Spinal cord (tissue), 9 donors: ENCODE measurements at regions not wholly inside any gene's neighbourhood (a gene's known extent, or its start where the extent isn't known, plus 50 kb on each side); places are given as distances from the start of the nearest gene placed in this dataset.

ENCODE experiments used
- DNase-seq, 6 donors: peaks; one replicate each; pipeline versions ENCODE4 v3.0.0 to v3.0.0-alpha.2; 2013 to 2015; ENCODE audit warnings: low spot score in 6 of 6, low read depth in 4 of 6
- H3K27ac ChIP-seq: one replicate; pipeline ENCODE4 v1.5.1; 2013; ENCODE audit warnings: low read depth, low read length, control low read depth
- H3K27me3 ChIP-seq: one replicate; pipeline ENCODE4 v1.6.1; 2013; ENCODE audit warnings: low read length; ENCODE audit not compliant: control insufficient read depth, insufficient read depth
- H3K36me3 ChIP-seq: one replicate; pipeline ENCODE4 v1.6.1; 2013; ENCODE audit warnings: low read length; ENCODE audit not compliant: control insufficient read depth, insufficient read depth
- H3K4me1 ChIP-seq: one replicate; pipeline ENCODE4 v1.6.1; 2013; ENCODE audit warnings: low read length; ENCODE audit not compliant: control insufficient read depth, insufficient read depth
- H3K4me3 ChIP-seq: one replicate; pipeline ENCODE4 v1.5.1; 2013; ENCODE audit warnings: low read depth, low read length, control low read depth
- H3K9me3 ChIP-seq: one replicate; pipeline ENCODE4 v1.6.1; 2013; ENCODE audit warnings: low read length; ENCODE audit not compliant: control insufficient read depth, insufficient read depth
- WGBS: methylation state at CpG from one replicate; pipeline ENCODE4 v1.1.5; 2013; ENCODE audit warnings: missing lambda C conversion rate; ENCODE audit not compliant: insufficient coverage; 5-methylcytosine and 5-hydroxymethylcytosine counted together
- donor health status: healthy.

GRCh38 chr5:74185599-74185998 is 454.9 kb downstream of the ENC1 start:
- 40% methylated on average over 1 of the region's 2 CpGs for WGBS
- peak in 3 of 6 donors; percentile 17 to 70 (median 60) for DNase-seq
- peaks cover 6% of the 10 kb centered on the region for H3K4me1 ChIP-seq
- H3K9me3 ChIP-seq: no peaks in the 10 kb centered on the region
- H3K36me3 ChIP-seq: no peaks in the 10 kb centered on the region
- H3K4me3 ChIP-seq: no peak overlapping the region
- H3K27ac ChIP-seq: no peak overlapping the region
- H3K27me3 ChIP-seq: no peaks in the 10 kb centered on the region

DNA sequence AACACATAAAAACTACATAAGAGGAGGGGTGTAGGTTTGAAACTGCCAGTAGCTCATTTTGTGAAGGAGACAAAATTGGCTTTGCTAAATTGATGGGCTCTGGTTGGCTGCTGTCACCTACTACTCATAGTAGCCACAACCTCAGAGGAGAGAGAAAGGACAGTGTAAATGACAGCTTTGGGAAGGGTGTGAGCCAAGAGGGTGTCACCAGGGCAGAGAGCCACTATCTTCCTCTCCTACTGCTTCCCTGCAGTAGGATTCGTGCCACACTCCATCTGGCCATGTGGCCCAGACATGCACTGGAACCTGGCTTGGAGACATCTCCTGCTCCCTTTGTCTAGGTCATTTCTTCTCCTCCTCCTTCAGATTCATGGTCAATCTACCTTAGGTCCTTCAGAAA is 455.9 kb downstream of the ENC1 start:
- Histone ChIP-seq H3K27me3 (no peaks in the 10 kb centered on the region), H3K4me1 (peaks cover 6% of the 10 kb centered on the region), H3K9me3 (no peaks in the 10 kb centered on the region), H3K27ac (no peak overlapping the region), H3K4me3 (no peak overlapping the region), H3K36me3 (no peaks in the 10 kb centered on the region)
- DNase-seq: no peak
- WGBS: 67% methylated on average over 1 of the region's 1 CpG

GRCh38 chr5:74183041-74183440 is 457.5 kb downstream of the ENC1 start:
- H3K27ac ChIP-seq: no peak overlapping the region
- H3K9me3 ChIP-seq: no peaks in the 10 kb centered on the region
- H3K36me3 ChIP-seq: no peaks in the 10 kb centered on the region
- peaks cover 6% of the 10 kb centered on the region for H3K4me1 ChIP-seq
- 88% methylated on average over 3 of the region's 8 CpGs for WGBS
- no peaks in the 10 kb centered on the region for H3K27me3 ChIP-seq
- DNase-seq: no peak
- no peak overlapping the region for H3K4me3 ChIP-seq

DNA sequence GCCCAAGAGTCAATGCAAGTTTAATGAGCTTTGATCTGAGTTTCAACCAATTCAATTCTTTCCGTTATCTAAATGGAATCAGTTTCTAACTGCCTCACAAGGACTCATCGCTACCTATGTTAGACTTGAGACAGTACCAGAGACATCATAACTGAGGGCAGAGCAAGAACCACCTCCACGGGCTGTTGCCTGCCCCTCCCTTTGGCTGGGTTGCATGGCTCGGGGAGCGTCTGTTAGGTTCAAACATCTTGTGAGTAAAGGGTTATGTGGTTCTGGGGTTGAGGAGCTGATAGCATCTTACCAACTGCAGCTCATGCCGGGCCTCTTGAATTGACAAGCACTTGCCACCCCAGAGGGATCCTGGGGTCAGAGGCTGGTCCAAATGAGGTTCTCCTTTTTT is 457.9 kb downstream of the ENC1 start:
- Histone ChIP-seq H3K4me3 (no peak overlapping the region), H3K27ac (no peak overlapping the region), H3K9me3 (no peaks in the 10 kb centered on the region), H3K4me1 (peaks cover 6% of the 10 kb centered on the region), H3K27me3 (no peaks in the 10 kb centered on the region), H3K36me3 (no peaks in the 10 kb centered on the region)
- DNase-seq: no peak
- WGBS: 50% methylated on average over 2 of the region's 6 CpGs

DNA sequence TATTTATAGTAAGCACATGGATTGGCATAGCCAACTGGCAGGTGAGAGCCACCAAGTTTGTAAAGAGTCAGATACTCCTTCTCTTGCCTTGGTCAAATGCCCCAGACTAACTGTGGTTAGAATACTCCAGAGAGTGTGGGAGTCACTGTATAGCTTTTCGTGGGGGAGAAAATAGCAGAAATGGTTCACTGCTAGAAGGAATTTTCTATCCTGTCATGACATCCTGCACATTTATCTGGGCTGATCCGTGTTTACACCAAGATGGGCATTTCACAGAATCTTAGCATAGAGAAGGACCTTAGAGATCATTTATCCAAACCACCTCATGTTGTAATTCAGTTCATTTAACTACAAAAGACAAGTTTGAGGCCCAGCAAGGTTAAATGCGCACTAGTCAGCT is 460.8 kb downstream of the ENC1 start:
- H3K27ac ChIP-seq: no peak overlapping the region
- H3K4me1 ChIP-seq: peaks cover 5% of the 10 kb centered on the region
- no peaks in the 10 kb centered on the region for H3K27me3 ChIP-seq
- H3K9me3 ChIP-seq: no peaks in the 10 kb centered on the region
- WGBS: no CpG with 5 or more reads among the region's 3 CpGs
- H3K36me3 ChIP-seq: no peaks in the 10 kb centered on the region
- no peak overlapping the region for H3K4me3 ChIP-seq
- no peak for DNase-seq

- Histone ChIP-seq H3K9me3 (no peaks in the 10 kb centered on the region), H3K4me1 (no peaks in the 10 kb centered on the region), H3K27ac (no peak overlapping the region), H3K4me3 (no peak overlapping the region), H3K27me3 (no peaks in the 10 kb centered on the region), H3K36me3 (no peaks in the 10 kb centered on the region)
- peak in 4 of 6 donors; percentile 20 to 88 (median 49) for DNase-seq
- 23% methylated on average over 1 of the region's 2 CpGs for WGBS
These were observed 461.3 kb downstream of the ENC1 start for GRCh38 chr5:74179179-74179578.

DNA sequence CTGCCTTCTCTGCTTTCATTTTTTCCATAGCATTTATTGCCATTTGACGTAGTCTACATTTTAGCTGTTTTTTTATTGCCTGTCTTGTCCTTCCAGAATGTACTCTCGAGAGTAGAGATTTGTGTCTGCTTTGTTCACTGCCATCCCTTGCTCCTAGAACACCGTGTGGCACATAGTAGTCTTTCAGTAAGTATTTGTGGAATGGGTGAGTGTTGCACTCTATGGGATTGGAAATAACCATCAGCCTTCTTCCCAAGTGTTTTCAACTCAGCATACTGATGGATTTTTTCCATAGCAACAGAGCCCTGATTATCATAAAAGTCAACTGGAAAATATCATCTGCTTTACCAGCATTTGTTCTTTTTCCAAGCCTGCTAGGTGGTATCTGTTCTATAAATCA is 462.6 kb downstream of the ENC1 start:
- no peak overlapping the region for H3K27ac ChIP-seq
- H3K4me3 ChIP-seq: no peak overlapping the region
- 100% methylated on average over 1 of the region's 3 CpGs for WGBS
- DNase-seq: peak in 2 of 6 donors; percentile 28 to 34
- no peaks in the 10 kb centered on the region for H3K9me3 ChIP-seq
- H3K27me3 ChIP-seq: no peaks in the 10 kb centered on the region
- no peaks in the 10 kb centered on the region for H3K36me3 ChIP-seq
- H3K4me1 ChIP-seq: no peaks in the 10 kb centered on the region

GRCh38 chr5:74174366-74174765 is 466.2 kb downstream of the ENC1 start:
- no peak overlapping the region for H3K27ac ChIP-seq
- WGBS: 100% methylated on average over 1 of the region's 1 CpG
- H3K4me3 ChIP-seq: no peak overlapping the region
- no peaks in the 10 kb centered on the region for H3K9me3 ChIP-seq
- no peaks in the 10 kb centered on the region for H3K36me3 ChIP-seq
- no peak for DNase-seq
- no peaks in the 10 kb centered on the region for H3K27me3 ChIP-seq
- H3K4me1 ChIP-seq: no peaks in the 10 kb centered on the region

GRCh38 chr5:74173665-74174064 is 466.9 kb downstream of the ENC1 start:
- H3K36me3 ChIP-seq: no peaks in the 10 kb centered on the region
- no peaks in the 10 kb centered on the region for H3K4me1 ChIP-seq
- H3K9me3 ChIP-seq: no peaks in the 10 kb centered on the region
- H3K27me3 ChIP-seq: no peaks in the 10 kb centered on the region
- no peak overlapping the region for H3K27ac ChIP-seq
- no peak for DNase-seq
- 74% methylated on average over 7 of the region's 7 CpGs for WGBS
- no peak overlapping the region for H3K4me3 ChIP-seq

- no peaks in the 10 kb centered on the region for H3K4me1 ChIP-seq
- peak in 2 of 6 donors; percentile 55 to 74 for DNase-seq
- 40% methylated on average over 5 of the region's 7 CpGs for WGBS
- no peaks in the 10 kb centered on the region for H3K9me3 ChIP-seq
- H3K36me3 ChIP-seq: no peaks in the 10 kb centered on the region
- H3K27me3 ChIP-seq: no peaks in the 10 kb centered on the region
- H3K27ac ChIP-seq: no peak overlapping the region
- H3K4me3 ChIP-seq: no peak overlapping the region
These were observed 467.3 kb downstream of the ENC1 start for GRCh38 chr5:74173241-74173640.
